ENCODE measurements at regions not wholly inside any gene's neighbourhood (a gene's known extent, or its start where the extent isn't known, plus 50 kb on each side); places are given as distances from the start of the nearest gene placed in this dataset.

DNA sequence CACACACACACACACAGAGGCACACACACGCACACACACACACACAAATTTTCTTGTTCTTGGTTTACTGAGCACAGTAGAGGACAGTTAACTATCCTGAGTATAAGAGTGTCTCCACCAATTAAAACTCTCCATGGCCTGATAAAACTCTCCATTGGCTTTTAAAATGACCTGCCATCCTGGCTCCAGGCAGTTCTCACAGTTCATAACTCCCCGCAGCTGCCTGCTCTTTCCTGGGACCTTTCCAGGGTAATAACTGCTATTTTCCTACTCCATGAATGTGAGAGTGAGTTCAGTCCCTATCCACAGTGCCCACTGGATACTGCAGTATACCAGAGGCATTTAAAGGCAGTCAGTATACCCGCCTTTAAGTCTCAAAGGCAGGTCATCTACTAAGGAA lies 351.5 kb downstream of the PLPP3 start:
- no peak for TF ChIP-seq SUZ12 (IDR thresholded peaks at IDR 0.05; ENCODE audit: low read length)
- TF ChIP-seq POLR2A (IDR thresholded peaks at IDR 0.05; ENCODE audit: control extremely low read depth in 1 of 2, low read depth in 2 of 2, low read length in 2 of 2) = no peak
- TF ChIP-seq JUN (IDR thresholded peaks at IDR 0.05; ENCODE audit: low read depth, low read length) = no peak
- TF ChIP-seq, protein P1, sequence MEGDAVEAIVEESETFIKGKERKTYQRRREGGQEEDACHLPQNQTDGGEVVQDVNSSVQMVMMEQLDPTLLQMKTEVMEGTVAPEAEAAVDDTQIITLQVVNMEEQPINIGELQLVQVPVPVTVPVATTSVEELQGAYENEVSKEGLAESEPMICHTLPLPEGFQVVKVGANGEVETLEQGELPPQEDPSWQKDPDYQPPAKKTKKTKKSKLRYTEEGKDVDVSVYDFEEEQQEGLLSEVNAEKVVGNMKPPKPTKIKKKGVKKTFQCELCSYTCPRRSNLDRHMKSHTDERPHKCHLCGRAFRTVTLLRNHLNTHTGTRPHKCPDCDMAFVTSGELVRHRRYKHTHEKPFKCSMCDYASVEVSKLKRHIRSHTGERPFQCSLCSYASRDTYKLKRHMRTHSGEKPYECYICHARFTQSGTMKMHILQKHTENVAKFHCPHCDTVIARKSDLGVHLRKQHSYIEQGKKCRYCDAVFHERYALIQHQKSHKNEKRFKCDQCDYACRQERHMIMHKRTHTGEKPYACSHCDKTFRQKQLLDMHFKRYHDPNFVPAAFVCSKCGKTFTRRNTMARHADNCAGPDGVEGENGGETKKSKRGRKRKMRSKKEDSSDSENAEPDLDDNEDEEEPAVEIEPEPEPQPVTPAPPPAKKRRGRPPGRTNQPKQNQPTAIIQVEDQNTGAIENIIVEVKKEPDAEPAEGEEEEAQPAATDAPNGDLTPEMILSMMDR (IDR thresholded peaks at IDR 0.05; ENCODE audit: control extremely low read depth in 1 of 3, insufficient read depth in 1 of 3, low read depth in 1 of 3, low read length in 3 of 3) = no peak
- no peak for TF ChIP-seq MAFK (IDR thresholded peaks at IDR 0.05; ENCODE audit: low read depth, low read length)
- TF ChIP-seq, protein P2, sequence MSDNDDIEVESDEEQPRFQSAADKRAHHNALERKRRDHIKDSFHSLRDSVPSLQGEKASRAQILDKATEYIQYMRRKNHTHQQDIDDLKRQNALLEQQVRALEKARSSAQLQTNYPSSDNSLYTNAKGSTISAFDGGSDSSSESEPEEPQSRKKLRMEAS (IDR thresholded peaks at IDR 0.05) = no peak
